WTC11 (cell line): ENCODE measurements at regions not wholly inside any gene's neighbourhood (a gene's known extent, or its start where the extent isn't known, plus 50 kb on each side); places are given as distances from the start of the nearest gene placed in this dataset.

Source experiments
- ATAC-seq: fragments of 200-7000 bp; cut with Tn5 transposase; 2 replicates; pipeline ENCODE4 v1.10.0; 2021; ENCODE audit warnings: mild to moderate bottlenecking, moderate library complexity
- CTCF ChIA-PET: fragments of 300-600 bp; sonication (Branson Sonifier 250); formaldehyde crosslinking; loops from one replicate; lab custom pipeline; 2021; ENCODE audit warnings: antibody characterized with exemption; lab: Charles Lee
- POLR2A ChIA-PET: fragments of 350-600 bp; sonication (Branson Sonifier 250); formaldehyde crosslinking; loops from one replicate; lab custom pipeline; 2021; ENCODE audit warnings: antibody characterized with exemption; lab: Charles Lee
- DNase-seq: peaks from one replicate; pipeline ENCODE4 v3.0.0; 2021; ENCODE audit warnings: low spot score
- H3K27ac Mint-ChIP-seq: 2 replicates; pipeline ENCODE4 v1.8.0; 2021; ENCODE audit warnings: mixed read lengths
- H3K27me3 Mint-ChIP-seq: 2 replicates; pipeline ENCODE4 v1.8.0; 2021; ENCODE audit warnings: low read depth, mild to moderate bottlenecking, moderate library complexity, mixed read lengths
- H3K36me3 Mint-ChIP-seq: 2 replicates; pipeline ENCODE4 v1.8.0; 2021; ENCODE audit warnings: mixed read lengths
- H3K4me1 Mint-ChIP-seq: 2 replicates; pipeline ENCODE4 v1.8.0; 2022; ENCODE audit warnings: mixed read lengths
- H3K4me3 Mint-ChIP-seq: 2 replicates; pipeline ENCODE4 v1.8.0; 2021; ENCODE audit warnings: mild to moderate bottlenecking, moderate library complexity, mixed read lengths
- H3K9me3 Mint-ChIP-seq: 2 replicates; pipeline ENCODE4 v1.8.0; 2021; ENCODE audit warnings: mixed read lengths
- ATF6 ChIP-seq: sonication (generic); formaldehyde crosslinking; IDR thresholded peaks from 2 replicates; pipeline ENCODE4 v1.8.1; 2023; ENCODE audit warnings: mild to moderate bottlenecking, missing genetic modification reagents
- FOXK1 ChIP-seq: sonication (generic); formaldehyde crosslinking; IDR thresholded peaks from 2 replicates; pipeline ENCODE4 v1.8.0; 2022; ENCODE audit warnings: mild to moderate bottlenecking, moderate library complexity, missing genetic modification reagents
- JUN ChIP-seq: sonication (generic); formaldehyde crosslinking; IDR thresholded peaks from 2 replicates; pipeline ENCODE4 v1.8.0; 2023; ENCODE audit warnings: mild to moderate bottlenecking, missing genetic modification reagents
- MYBL2 ChIP-seq: sonication (generic); formaldehyde crosslinking; IDR thresholded peaks from 2 replicates; pipeline ENCODE4 v1.8.1; 2023; ENCODE audit warnings: mild to moderate bottlenecking, moderate library complexity, missing genetic modification reagents
- PREB ChIP-seq: sonication (generic); formaldehyde crosslinking; IDR thresholded peaks from 2 replicates; pipeline ENCODE4 v1.8.1; 2022; ENCODE audit warnings: mild to moderate bottlenecking, missing genetic modification reagents, moderate library complexity, borderline replicate concordance
- RELA ChIP-seq: sonication (generic); formaldehyde crosslinking; IDR thresholded peaks from 2 replicates; pipeline ENCODE4 v1.8.1; 2022; ENCODE audit warnings: missing genetic modification reagents, mild to moderate bottlenecking, borderline replicate concordance
- RORB ChIP-seq: fragments of 250-450 bp; sonication (Bioruptor Pico); IDR thresholded peaks from 2 replicates; pipeline ENCODE4 v1.9.0; 2021; ENCODE audit warnings: mild to moderate bottlenecking
- SMAD3 ChIP-seq: sonication (generic); formaldehyde crosslinking; IDR thresholded peaks from 2 replicates; pipeline ENCODE4 v1.8.0; 2022; ENCODE audit warnings: missing genetic modification reagents, mild to moderate bottlenecking, borderline replicate concordance
- TCF7 ChIP-seq: sonication (generic); formaldehyde crosslinking; IDR thresholded peaks from 2 replicates; pipeline ENCODE4 v1.8.0; 2022; ENCODE audit warnings: mild to moderate bottlenecking, low read depth, missing genetic modification reagents, moderate library complexity
- TEAD4 ChIP-seq: sonication (generic); formaldehyde crosslinking; IDR thresholded peaks from 2 replicates; pipeline ENCODE4 v1.8.0; 2022; ENCODE audit warnings: mild to moderate bottlenecking, missing genetic modification reagents
- ZNF425 ChIP-seq: fragments of 250-450 bp; sonication (Bioruptor Pico); conservative IDR thresholded peaks from 2 replicates; pipeline ENCODE4 v1.9.0; 2021; ENCODE audit warnings: mild to moderate bottlenecking
- ZNF532 ChIP-seq: fragments of 250-450 bp; sonication (Bioruptor Pico); IDR thresholded peaks from 2 replicates; pipeline ENCODE4 v1.9.0; 2021; ENCODE audit warnings: mild to moderate bottlenecking, borderline replicate concordance
- ZSCAN18 ChIP-seq: fragments of 250-450 bp; sonication (Bioruptor Pico); IDR thresholded peaks from 2 replicates; pipeline ENCODE4 v2.1.2; 2022; ENCODE audit warnings: mild to moderate bottlenecking, moderate library complexity
- TF ChIP-seq, protein P1 (sequence below): sonication (generic); formaldehyde crosslinking; IDR thresholded peaks from 2 replicates; pipeline ENCODE4 v1.8.0; 2022; ENCODE audit warnings: mild to moderate bottlenecking, missing genetic modification reagents
- TF ChIP-seq, protein P2 (sequence below): sonication (generic); formaldehyde crosslinking; IDR thresholded peaks from 2 replicates; pipeline ENCODE4 v1.8.1; 2023; ENCODE audit warnings: mild to moderate bottlenecking, moderate library complexity, missing genetic modification reagents

GRCh38 chr14:89720076-89720687 lies 234.3 kb downstream of the EFCAB11 start:
- Mint-ChIP-seq H3K27me3 (no peaks in the 10 kb centered on the region), H3K27ac (peak overlapping the region; percentile 93), H3K4me3 (no peak overlapping the region), H3K4me1 (peaks cover 52% of the 10 kb centered on the region), H3K36me3 (no peaks in the 10 kb centered on the region), H3K9me3 (peaks cover 5% of the 10 kb centered on the region; the same call in 1 of the 2 replicates)
- ATAC-seq (no peak), DNase-seq (no peak)
- POLR2A ChIA-PET = interaction anchor here (0.5 kb wide), 1 partner anchor 234 kb away, joined by 3 read pairs; the partner anchor contains the start of gene EFCAB11
- CTCF ChIA-PET = interaction anchor here (1.1 to 2.2 kb wide), 2 partner anchors 102 to 219 kb away, joined by 3 to 5 read pairs; no protein-coding TSS in a partner anchor
- TF ChIP-seq ATF6 (CRISPR knock-in tag) (no peak), SMAD3 (no peak), RELA (CRISPR knock-in tag) (no peak), FOXK1 (CRISPR knock-in tag) (no peak), TCF7 (no peak), ZNF532 (CRISPR knock-in tag) (no peak), JUN (CRISPR knock-in tag) (no peak), ZSCAN18 (CRISPR knock-in tag) (no peak)
- TF ChIP-seq, protein P1, sequence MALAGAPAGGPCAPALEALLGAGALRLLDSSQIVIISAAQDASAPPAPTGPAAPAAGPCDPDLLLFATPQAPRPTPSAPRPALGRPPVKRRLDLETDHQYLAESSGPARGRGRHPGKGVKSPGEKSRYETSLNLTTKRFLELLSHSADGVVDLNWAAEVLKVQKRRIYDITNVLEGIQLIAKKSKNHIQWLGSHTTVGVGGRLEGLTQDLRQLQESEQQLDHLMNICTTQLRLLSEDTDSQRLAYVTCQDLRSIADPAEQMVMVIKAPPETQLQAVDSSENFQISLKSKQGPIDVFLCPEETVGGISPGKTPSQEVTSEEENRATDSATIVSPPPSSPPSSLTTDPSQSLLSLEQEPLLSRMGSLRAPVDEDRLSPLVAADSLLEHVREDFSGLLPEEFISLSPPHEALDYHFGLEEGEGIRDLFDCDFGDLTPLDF = no peak
- TF ChIP-seq, protein P2, sequence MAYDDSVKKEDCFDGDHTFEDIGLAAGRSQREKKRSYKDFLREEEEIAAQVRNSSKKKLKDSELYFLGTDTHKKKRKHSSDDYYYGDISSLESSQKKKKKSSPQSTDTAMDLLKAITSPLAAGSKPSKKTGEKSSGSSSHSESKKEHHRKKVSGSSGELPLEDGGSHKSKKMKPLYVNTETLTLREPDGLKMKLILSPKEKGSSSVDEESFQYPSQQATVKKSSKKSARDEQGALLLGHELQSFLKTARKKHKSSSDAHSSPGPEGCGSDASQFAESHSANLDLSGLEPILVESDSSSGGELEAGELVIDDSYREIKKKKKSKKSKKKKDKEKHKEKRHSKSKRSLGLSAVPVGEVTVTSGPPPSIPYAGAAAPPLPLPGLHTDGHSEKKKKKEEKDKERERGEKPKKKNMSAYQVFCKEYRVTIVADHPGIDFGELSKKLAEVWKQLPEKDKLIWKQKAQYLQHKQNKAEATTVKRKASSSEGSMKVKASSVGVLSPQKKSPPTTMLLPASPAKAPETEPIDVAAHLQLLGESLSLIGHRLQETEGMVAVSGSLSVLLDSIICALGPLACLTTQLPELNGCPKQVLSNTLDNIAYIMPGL (CRISPR knock-in tag) = no peak

DNA sequence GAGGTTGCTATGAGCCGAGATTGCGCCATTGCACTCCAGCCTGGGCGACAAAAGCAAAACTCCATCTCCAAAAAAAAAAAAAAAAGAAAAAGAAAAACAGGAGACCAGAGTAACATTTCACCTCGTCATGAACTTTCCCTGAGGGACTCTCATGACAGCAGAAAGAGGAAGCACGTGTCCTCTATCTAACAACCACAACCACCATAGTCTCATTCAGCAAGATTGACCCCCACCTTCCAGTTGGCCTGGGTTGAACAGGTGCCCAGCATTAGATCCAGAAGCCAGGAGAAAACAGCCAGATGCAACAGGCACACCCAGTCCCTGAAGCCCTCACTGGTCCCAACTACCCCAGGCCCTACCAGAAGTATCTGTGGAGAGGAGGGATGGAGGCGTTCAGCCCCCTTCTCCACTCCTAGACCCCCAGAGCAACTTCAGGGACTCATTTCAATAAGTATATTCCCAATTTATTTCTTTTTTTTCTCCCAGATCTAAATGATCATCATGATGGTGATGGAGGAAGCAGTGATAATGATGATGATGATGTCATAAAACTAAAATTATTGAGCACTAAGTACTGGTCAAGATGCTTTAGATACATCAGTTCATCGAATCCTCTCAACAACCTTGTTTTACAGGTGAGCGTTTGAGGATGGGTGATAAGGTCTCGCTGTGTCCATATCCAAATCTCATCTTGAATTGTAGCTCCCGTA lies 235.0 kb downstream of the EFCAB11 start:
- no peaks in the 10 kb centered on the region for H3K27me3 Mint-ChIP-seq
- POLR2A ChIA-PET = interaction anchor here (0.5 kb wide), 1 partner anchor 235 kb away, joined by 3 read pairs; the partner anchor contains the start of gene EFCAB11
- no peak overlapping the region for H3K4me3 Mint-ChIP-seq
- ATAC-seq (no peak), DNase-seq (no peak)
- CTCF ChIA-PET = no interaction called here
- H3K9me3 Mint-ChIP-seq = peaks cover 5% of the 10 kb centered on the region; the same call in 1 of the 2 replicates
- H3K27ac Mint-ChIP-seq = no peak overlapping the region; the same call in 1 of the 2 replicates
- peaks cover 45% of the 10 kb centered on the region for H3K4me1 Mint-ChIP-seq
- no peaks in the 10 kb centered on the region for H3K36me3 Mint-ChIP-seq
- TF ChIP-seq RORB (CRISPR knock-in tag) (no peak), PREB (CRISPR knock-in tag) (no peak), MYBL2 (no peak), ZNF425 (CRISPR knock-in tag) (no peak), TEAD4 (CRISPR knock-in tag) (no peak)
